NCI-H1417 (cell line): ENCODE measurements at regions not wholly inside any gene's neighbourhood (a gene's known extent, or its start where the extent isn't known, plus 50 kb on each side); places are given as distances from the start of the nearest gene placed in this dataset.
"Not testable (repeated sequence)": the region's sequence is repeated elsewhere in the genome, so short reads cannot be mapped to it uniquely, and the experiment has no call there.

Experiments
- DNase-seq, 3 experiments: peaks; one replicate each; lab custom pipeline; 2025; lab: John Stamatoyannopoulos, UW

DNA sequence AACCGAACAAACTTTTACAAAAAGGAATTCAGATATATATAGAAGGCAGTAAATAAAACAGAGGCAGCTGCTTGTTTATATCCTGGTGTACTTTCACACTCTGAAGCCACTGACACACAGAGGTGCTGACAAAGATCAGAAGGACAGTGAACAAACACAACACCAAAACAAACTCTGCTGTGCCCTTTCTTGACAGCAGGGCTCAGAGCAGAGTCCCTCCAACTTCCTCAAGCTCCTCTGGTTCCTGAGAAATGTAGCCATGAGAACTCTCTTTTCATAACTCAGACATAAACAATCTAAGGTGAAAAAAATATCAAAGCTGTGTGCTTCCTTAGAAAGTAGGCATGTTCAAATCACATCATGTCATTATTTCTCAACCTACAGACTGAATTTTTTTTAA is 1052.8 kb upstream of the SPRY2 start:
- no peak for DNase-seq

DNA sequence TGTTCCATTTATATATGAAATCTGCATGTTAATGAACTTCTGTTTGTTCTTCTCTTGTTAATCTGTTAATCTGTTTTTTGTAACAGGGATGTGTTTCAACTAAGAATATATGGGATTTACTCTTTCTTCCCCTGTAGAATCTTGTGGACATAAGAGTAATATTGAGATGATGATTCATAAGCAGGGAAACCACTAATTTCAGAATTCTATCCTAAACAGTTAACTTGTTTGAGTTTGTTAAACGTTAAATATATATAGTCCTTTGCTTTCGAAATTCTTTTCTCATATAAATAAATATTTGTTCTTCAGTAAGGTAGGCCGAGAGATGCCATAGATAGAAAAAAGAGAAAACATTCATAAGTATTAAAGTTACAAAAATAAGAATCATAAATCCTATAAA is 1052.2 kb upstream of the SPRY2 start:
- no peak for DNase-seq

DNA sequence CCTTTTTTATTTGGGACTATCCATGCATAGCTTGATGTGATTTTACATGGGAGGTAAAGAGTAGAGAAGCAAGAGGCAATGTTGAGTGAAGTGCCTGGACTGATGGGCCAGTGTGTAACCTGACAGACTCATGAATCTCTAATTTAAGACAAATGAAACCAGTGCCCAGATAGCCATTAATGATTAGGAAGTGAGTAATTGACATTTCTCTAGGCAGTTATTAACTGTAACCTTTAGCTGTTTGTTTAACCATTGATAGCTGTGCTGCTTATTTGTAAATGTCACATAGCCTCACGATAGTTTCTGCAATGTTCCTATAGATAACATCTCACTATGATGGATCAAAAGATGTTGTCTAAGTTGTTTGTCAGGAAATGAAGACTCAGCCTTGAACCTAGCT is 1047.5 kb upstream of the SPRY2 start:
- peak in 2 of 3 experiments; percentile 12 to 42 for DNase-seq

DNA sequence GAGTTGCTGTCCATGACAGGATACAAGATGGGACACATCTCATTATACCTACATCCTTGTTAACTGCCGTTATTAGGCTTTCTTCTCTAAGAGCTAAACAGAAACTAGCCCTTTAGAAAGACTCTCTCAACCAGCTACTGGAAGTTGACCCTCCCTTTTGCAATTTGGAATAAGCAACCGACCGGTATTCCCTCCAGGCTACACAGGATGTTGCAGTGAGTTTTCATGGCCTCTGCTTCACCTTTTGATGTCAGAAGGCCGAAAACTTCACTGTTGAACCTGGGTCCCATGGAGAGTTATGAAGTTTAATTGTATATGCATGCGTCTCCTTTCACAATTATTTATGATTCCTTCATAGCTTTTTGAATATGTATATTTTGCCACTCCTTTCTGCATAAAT is 1042.5 kb upstream of the SPRY2 start:
- no peak for DNase-seq

DNA sequence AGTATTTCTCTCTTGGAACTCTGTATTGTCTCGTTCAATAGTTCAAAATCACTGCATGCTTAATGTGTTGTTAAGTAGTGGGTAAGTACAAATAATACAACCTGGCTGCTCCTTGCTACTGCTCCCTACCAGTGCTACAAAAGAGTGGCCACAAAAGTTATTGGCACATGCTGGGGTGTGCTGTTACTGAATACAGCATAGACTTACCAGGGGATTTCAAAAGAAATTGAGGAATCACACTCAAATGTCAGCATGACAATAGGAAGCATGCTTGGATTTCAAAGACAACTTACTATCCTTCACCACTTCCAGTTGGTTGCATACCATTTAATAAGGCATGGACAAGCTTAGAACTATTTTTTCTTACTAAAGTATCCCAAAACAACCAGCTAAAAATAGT is 1041.3 kb upstream of the SPRY2 start:
- no peak for DNase-seq

DNA sequence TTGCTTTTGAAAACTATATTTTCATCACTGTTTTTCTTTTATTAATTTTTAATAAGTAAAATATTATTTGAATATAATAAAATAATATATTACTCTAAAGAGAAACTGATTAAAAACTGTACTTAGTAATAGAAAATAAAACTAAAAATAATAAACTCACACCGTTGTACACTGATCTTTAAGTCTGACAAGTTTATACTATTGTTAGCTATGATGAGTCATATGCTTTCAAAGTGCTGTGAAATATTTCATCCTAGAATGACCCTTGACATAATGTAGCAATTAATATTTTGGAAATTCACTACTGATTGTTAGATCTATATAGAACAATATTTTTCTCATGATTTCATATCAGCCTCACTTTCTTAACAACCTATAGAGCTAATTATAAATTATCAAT is 1040.6 kb upstream of the SPRY2 start:
- DNase-seq = no peak

DNA sequence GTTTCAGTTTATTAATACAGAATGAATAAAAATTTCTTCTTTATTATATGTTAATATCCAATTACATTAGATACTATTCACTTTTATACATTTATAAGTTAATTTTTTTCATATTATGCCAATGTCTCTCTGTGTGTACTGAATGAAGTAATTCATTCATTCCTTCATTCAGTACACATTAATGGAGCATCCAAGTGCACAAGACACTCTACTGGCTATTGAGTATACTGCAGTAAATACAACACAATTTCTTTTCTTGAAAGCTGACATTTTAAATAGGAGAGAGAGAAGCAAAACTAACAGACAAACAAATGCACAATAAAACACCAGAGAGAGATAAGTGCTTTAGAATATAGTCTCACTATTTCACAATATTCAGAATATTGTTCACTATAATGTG is 1038.3 kb upstream of the SPRY2 start:
- no peak for DNase-seq

DNA sequence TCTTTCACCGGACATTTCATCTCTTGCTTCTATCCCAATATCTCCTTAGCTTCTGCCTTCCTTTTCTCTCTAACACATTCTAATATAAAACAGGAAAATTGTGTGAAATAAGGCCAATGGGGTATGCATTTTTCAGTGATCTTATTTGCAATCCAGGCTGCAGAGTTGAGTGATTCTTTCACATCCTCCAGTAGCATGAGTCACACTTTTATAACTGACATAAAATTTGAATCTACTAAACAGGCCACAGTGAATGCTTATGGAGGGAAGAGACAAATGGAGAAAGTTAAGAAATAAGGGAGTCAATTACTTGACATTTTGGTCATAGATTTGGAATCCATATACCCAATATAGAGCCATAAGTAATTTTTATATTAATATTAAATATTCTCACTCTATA is 1037.0 kb upstream of the SPRY2 start:
- DNase-seq = no peak

DNA sequence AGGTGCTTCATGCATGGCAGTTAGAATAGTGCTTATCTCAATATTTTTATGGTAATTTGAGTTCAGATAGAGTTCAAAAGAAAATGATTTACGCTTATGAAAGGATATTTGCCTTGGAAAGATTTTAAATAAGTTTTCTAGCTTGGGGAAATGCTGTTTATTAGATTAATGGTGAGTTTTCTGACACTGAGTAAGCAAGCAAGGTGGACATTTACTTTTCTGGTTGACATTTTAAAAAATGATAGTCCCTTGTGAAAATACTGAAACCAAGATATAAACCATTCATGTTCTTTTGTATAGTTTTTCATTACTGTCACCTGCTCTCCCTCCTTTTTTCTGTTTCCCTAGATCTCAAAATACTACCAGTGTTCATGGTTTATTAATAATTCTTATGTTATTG is 1034.8 kb upstream of the SPRY2 start:
- DNase-seq = no peak

DNA sequence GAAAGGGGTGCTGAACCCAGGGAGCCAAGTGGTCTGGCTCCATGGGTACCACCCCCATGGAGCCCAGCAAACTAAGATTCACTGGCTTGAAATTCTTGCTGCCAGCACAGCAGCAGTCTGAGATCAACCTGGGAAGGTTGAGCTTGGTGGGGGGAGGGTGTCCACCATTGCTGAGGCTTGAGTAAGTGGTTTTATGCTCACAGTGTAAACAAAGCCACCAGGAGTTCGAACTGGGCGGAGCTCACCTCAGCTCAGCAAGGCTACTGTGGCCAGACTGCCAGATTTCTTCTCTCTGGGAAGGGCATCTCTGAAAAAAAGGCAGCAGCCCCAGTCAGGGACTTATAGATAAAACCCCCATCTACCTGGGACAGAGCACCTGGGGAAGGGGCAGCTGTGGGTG is 1021.8 kb upstream of the SPRY2 start:
- DNase-seq = peak in 2 of 3 experiments; percentile 67 to 85

DNA sequence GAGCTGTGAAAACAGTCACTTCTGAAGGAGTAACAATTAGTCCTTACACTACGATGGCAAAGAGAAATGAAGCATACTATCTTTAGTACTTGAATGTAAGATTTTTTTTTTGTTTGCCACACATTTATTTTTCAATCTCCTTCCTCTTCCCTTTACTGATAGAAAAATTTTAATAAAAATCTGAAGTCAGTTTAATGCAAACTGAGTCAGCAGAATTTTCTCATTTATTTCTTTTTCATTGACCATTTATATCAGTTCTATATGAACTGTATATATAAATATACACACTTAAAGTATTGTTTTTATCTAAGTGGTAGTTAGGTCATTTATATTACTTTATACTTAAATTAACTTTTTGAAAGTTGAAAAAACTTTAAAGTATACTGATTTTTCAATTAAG is 1009.1 kb upstream of the SPRY2 start:
- no peak for DNase-seq

DNA sequence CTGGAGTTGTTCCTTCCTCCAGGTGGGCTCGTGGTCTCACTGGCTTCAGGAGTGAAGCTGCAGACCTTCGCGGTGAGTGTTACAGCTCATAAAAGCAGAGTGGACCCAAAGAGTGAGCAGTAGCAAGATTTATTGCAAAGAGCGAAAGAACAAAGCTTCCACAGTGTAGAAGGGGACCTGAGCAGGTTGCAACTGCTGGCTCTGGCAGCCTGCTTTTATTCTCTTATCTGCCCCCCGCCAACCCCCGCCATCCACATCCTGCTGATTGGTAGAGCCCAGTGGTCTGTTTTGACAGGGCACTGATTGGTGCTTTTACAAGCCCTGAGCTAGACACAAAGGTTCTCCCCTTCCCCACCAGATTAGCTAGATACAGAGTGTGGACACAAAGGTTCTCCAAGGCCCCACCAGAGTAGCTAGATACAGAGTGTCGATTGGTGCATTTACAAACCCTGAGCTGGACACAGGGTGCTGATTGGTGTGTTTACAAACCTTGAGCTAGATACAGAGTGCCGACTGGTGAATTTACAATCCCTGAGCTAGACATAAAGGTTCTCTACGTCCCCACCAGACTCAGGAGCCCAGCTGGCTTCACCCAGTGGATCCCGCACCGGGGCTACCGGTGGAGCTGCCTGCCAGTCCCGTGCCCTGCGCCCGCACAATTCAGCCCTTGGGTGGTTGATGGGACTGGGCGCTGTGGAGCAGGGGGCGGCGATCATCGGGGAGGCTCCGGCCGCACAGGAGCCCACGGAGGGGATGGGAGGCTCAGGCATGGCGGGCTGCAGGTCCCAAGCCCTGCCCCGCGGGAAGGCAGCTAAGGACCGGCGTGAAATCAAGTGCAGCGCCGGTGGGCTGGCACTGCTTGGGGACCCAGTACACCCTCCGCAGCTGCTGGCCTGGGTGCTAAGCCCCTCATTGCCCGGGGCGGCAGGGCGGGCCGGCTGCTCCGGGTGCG is 999.5 kb upstream of the SPRY2 start:
- DNase-seq = not testable (repeated sequence)

DNA sequence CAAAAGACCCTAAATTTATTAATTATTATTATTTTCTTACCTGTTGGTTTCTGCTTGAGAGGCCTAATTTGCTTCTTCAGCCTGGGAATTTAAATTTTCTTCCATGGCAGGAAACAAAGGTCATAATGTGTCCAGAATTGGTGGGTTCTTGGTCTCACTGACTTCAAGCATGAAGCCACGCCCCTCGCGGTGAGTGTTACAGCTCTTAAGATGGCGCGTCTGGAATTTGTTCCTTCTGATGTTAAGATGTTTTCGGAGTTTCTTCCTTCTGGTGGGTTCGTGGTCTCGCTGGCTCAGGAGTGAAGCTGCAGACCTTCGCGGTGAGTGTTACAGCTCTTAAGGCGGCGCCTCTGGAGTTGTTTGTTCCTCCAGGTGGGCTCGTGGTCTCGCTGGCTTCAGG is 998.7 kb upstream of the SPRY2 start:
- DNase-seq = not testable (repeated sequence)

DNA sequence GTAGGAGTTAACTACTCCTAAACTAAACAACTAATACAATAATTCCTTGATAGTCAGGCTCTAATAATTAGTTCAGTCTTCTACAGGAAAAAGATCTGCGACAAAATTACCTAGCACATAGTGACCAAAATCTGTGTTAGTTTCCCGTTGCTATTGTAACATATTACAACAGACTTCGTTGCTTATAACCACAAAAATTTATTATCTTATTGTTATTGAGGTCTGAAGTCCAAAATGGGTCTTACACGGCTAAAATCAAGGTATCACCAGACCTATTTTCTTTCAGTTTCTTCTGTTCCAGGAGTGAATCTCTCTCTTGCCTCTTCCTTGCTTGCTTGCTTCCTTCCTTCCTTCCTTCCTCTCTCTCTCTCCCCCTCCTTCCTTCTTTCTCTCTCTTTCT is 993.6 kb upstream of the SPRY2 start:
- DNase-seq = no peak

DNA sequence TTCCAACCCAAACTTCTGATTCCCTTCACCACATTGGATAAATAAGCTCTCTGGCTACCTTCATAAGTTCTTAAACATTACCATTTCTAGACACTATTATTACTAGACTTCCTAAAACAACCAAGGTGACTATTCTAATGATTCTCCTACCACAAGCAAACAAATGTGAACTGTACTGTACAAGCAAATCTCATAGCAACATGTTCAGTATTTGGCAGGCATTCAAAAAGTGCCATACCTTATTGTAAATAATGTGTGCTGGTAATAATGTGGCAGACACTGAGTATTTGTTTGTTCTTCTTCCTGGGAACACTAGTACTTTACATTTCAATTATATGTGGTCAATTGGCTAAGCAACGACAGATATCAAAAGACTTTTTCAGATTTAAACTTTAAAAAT is 986.0 kb upstream of the SPRY2 start:
- peak in 2 of 3 experiments; percentile 73 to 95 for DNase-seq

DNA sequence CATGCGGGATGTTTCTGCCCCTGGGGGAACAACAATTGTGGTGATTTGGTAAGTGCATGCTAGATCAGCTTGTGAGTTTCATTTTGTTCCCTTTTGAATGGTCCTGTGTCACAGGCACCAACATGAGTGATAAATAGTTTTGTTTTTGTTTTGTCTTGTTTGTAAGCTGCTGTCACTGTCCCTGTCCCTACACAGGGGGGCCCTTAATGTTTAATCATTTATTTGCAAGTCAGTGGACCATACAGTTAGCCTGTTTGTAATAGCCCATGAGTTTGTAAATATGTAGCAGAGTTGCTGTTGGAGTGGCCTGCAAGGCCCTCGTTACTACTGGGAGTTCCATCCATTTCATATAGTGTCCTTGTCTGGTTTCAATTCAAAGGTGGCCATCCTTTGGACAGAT is 979.6 kb upstream of the SPRY2 start:
- no peak for DNase-seq

DNA sequence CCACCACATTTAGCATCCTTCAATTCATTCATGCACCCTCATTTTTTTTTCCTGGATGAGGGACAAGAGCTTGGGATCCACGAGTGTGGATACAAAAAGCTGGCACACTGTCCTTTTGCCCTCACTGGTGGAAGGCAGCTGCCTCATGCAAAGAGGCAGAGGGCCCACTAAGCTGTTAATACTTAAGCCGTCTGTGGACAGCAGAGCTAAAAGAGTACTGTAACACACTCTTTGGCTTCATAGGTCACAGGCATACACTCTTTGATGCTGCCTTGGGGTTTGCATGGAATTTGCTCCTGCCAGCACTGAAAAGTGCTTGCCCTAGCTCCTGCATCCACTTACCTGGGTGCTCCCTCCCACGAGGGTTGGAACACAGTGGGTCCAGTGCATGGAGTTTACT is 978.4 kb upstream of the SPRY2 start:
- no peak for DNase-seq

DNA sequence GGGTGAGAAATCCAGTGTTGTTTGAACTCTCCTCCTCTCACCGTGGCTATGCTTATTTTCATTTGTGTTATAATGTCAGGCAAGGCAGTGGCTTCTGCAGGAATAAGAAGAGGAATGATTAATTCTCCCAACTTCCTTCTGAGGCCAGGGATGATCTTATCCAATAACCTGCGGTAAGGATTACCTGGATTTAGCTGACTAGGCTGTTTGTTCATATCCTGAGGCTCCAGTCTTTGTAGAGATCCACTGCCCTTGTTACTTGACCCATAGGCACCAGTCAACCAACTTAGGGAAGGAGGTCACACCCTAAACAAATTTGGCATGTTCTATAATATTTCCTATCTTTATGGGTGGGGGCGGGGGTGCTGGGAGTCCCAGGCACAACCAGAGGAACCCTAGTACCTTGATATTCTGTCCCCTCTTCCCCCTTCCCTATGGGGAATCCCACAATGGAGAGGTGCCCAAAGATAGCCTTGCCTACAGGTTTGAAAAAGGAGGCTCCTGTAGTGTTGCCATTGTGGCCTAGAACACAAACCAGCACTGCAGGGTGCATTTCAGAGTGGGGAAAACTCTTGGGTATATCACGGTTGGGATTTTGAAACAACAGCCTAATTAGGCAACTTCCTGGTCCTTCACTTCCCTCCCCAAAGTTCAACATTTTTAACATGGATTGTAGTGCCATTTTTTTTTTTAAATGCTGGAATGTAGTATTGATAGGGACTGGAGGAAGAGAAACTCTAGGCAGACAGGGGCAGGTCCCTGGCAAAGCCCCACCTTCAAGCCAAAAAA is 977.5 kb upstream of the SPRY2 start:
- DNase-seq = no peak

DNA sequence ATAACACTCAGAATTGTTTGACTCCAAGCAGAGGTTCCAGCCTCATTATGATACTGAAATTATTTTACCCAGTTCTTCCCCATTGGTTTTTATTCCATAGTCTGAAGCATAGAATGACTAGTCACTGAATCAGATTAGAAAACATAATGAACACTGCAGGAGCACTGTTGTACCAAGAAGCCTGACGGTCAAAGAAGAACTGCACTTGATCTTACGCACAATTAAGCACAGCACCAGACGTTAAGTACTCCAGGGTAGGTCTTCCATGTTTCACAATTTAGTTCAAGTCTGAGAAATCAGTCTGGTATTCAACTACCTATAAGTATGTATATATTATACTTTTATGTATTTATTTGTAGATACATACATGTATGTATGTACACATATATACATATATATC is 973.5 kb upstream of the SPRY2 start:
- DNase-seq = peak in 1 of 3 experiments; percentile 41

DNA sequence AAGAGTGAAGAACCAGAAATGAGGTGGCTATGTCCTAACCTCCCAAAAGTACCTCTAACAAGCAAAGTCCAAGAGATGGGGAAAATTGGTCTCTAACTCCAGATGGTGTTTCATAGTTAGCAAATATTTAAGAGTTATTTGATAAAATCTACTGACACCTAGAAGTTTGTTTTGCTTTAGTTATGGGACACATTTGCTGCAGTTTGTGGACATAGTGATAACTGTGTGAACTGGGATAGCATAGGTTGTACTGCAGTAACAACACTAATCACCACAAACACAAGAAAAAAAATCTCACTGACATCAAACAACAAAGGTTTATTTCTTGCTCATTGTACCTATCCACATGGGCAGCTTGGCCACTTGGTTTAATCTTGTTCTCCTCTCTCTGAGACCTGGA is 965.0 kb upstream of the SPRY2 start:
- no peak for DNase-seq

DNA sequence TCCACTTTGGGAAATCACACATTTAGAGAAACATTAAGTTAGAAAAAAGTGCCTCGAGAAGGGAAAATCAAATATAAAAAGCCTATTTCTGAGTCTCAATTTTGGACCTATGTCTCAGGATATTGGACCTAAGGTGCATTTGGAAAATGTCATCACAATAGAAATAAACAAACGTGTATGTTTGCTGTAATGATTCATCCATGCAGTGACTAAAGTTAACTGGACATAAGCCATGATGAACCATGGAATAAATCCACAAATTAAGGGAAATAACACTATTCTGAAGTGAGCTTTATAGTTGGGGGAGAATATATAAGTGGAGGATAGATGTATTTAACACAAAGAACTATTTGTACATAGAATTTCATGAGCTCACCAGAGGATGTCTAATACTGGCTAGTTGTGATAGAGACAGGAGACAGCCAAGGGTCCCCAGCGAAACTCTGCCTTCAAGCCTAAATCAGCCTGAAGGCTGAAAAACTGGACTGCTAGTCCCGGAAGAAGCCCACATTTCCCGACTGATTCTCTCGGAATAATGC is 963.3 kb upstream of the SPRY2 start:
- no peak for DNase-seq

DNA sequence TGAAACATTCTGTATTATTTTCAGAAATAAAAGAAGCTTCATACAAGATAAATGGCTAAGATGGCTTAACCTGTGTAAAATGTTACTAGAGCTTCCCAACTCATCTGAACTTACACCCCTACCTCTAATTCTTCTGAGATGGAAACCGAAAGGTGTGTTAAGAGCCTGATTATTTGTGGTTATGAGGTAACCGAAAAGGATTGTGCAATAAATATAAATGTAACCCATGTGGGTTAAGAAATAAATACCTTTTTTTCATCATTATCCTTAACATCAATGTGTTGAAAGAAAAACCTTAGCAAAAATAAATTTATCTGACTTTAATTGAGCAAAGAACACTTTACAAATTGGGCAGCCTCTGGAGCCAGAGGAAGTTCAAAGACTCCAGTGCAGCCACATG is 961.8 kb upstream of the SPRY2 start:
- DNase-seq = no peak

DNA sequence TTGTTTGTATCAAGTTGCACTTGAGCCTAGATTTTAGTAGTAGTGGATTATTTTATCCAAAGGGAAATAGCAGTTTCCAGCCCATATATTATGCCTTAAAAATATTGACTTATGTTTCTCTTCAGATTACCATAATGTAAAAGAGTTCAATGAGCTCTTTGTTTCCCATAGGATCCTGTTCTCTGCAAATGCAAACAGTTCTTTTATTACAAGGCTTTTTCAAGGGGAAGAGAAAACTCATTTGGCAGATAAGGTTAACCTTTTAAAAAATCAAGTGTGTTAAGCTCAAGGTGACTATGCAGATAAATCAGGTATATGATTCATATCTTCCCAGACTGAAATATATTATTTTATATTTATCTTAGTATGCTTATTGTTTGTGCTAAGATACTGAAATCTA is 961.2 kb upstream of the SPRY2 start:
- DNase-seq = no peak
